Keratinocyte (primary cell): ENCODE measurements at regions not wholly inside any gene's neighbourhood (a gene's known extent, or its start where the extent isn't known, plus 50 kb on each side); places are given as distances from the start of the nearest gene placed in this dataset.

Source experiments
- DNase-seq: peaks from one replicate; pipeline ENCODE4 v3.0.0-alpha.2; 2011; ENCODE audit warnings: low read depth, missing footprints, low spot score
- FAIRE-seq: peaks from 2 replicates; lab custom pipeline; 2011; peaks lifted over from hg19 to GRCh38; lab: Jason Lieb, UNC
- H2AFZ ChIP-seq: 2 replicates; pipeline ENCODE4 v1.6.0; 2012; ENCODE audit warnings: low read length, control low read depth, inconsistent platforms; ENCODE audit not compliant: control insufficient read depth
- H3K27ac ChIP-seq: 2 replicates; pipeline ENCODE4 v1.5.1; 2011; ENCODE audit warnings: low read length; ENCODE audit not compliant: control insufficient read depth, insufficient read depth
- H3K27me3 ChIP-seq: 3 replicates; pipeline ENCODE4 v1.6.0; 2011; ENCODE audit warnings: low read length; ENCODE audit not compliant: control insufficient read depth, insufficient read depth; ENCODE audit errors: extremely low read depth
- H3K36me3 ChIP-seq, 2 experiments: 2 replicates in 1 of 2; 3 replicates in 1 of 2; pipeline ENCODE4 v1.5.1; 2011; ENCODE audit warnings: low read length in 2 of 2, mild to moderate bottlenecking in 1 of 2; ENCODE audit not compliant: control insufficient read depth in 2 of 2, insufficient read depth in 2 of 2; ENCODE audit errors: extremely low read depth in 1 of 2
- H3K4me1 ChIP-seq: 3 replicates; pipeline ENCODE4 v1.5.1; 2011; ENCODE audit warnings: low read length; ENCODE audit not compliant: control insufficient read depth, insufficient read depth; ENCODE audit errors: extremely low read depth
- H3K4me2 ChIP-seq: 3 replicates; pipeline ENCODE4 v1.6.0; 2011; ENCODE audit warnings: low read depth, low read length; ENCODE audit not compliant: control insufficient read depth, insufficient read depth; ENCODE audit errors: extremely low read depth
- H3K4me3 ChIP-seq, 3 experiments: fragments of 200-600 bp in 1 of 3; sonication (generic) in 1 of 3; 2 replicates in 2 of 3; 3 replicates in 1 of 3; pipeline ENCODE4 v1.5.1; 2011 to 2016; ENCODE audit warnings: low read length in 3 of 3, mild to moderate bottlenecking in 3 of 3, control low read depth in 2 of 3, inconsistent platforms in 1 of 3, low read depth in 1 of 3, mixed read lengths in 1 of 3, mixed run types in 1 of 3, moderate library complexity in 1 of 3; ENCODE audit not compliant: control insufficient read depth in 2 of 3, insufficient read depth in 2 of 3; ENCODE audit errors: extremely low read depth in 1 of 3
- H3K79me2 ChIP-seq: 2 replicates; pipeline ENCODE4 v1.6.0; 2012; ENCODE audit warnings: low read length; ENCODE audit not compliant: control insufficient read depth, insufficient read depth
- H3K9ac ChIP-seq: 3 replicates; pipeline ENCODE4 v1.6.0; 2011; ENCODE audit warnings: low read length; ENCODE audit not compliant: control insufficient read depth, insufficient read depth; ENCODE audit errors: extremely low read depth
- H3K9me1 ChIP-seq: 3 replicates; pipeline ENCODE4 v1.6.0; 2011; ENCODE audit warnings: low read length; ENCODE audit not compliant: control insufficient read depth, insufficient read depth; ENCODE audit errors: extremely low read depth
- H3K9me3 ChIP-seq: 2 replicates; pipeline ENCODE4 v1.5.1; 2012; ENCODE audit warnings: low read depth, low read length; ENCODE audit not compliant: control insufficient read depth
- H4K20me1 ChIP-seq: 3 replicates; pipeline ENCODE4 v1.6.0; 2011; ENCODE audit warnings: low read length; ENCODE audit not compliant: control insufficient read depth, insufficient read depth; ENCODE audit errors: extremely low read depth
- EZH2 ChIP-seq: IDR thresholded peaks from one replicate; pipeline ENCODE4 v1.6.1; 2012; ENCODE audit warnings: inconsistent platforms, mild to moderate bottlenecking, low read length, moderate library complexity
- dilution Hi-C: fragments of 300-500 bp; cut with MboI; formaldehyde crosslinking; loops from one replicate; pipeline ENCODE4 v1.7.0; 2020; ENCODE audit warnings: low sequenced_read_pairs; ENCODE audit not compliant: extremely low pct_ligation_motif_present
- TF ChIP-seq, protein P1 (sequence below), 3 experiments: IDR thresholded peaks in 1 of 3; conservative IDR thresholded peaks in 1 of 3; optimal IDR thresholded peaks in 1 of 3; 2 replicates in 2 of 3; 3 replicates in 1 of 3; pipeline versions ENCODE3 to v1.5.1; 2011; ENCODE audit warnings: low read length in 3 of 3, mild to moderate bottlenecking in 3 of 3, moderate library complexity in 2 of 3, control low read depth in 1 of 3, inconsistent platforms in 1 of 3; ENCODE audit not compliant: insufficient read depth in 2 of 3; ENCODE audit errors: extremely low read depth in 1 of 3

DNA sequence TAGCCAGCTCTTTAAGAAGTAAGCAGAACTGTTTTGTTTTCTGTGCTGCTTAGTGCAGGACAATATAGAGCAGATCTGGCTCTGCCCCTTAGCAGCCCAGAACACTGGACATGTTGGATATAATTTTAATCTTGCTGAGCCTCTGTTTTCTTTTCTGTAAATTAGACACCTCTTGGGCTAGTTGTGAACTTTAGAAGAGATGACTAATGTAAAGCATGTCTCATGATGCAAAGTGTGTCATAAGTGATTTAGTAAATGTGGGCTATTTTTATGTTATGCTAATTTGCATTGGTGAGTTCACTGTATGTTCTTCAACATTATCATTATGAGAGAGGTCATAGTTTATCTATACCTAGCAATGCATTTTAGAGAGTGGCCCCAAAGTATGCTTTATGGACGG, 156.1 kb upstream of the ADAMTSL1 start:
- DNase-seq (no peak), FAIRE-seq (no peak)
- Histone ChIP-seq H2AFZ (no peak overlapping the region), H3K27me3 (no peaks in the 10 kb centered on the region), H3K4me1 (no peaks in the 10 kb centered on the region), H3K27ac (no peak overlapping the region), H3K36me3 (no peaks in the 10 kb centered on the region), H3K9me1 (no peaks in the 10 kb centered on the region), H3K4me2 (no peak overlapping the region), H3K9me3 (no peaks in the 10 kb centered on the region), H3K79me2 (no peaks in the 10 kb centered on the region), H3K4me3 (no peak overlapping the region), H4K20me1 (no peaks in the 10 kb centered on the region), H3K9ac (no peak overlapping the region)
- no peak for TF ChIP-seq EZH2
- TF ChIP-seq, protein P1, sequence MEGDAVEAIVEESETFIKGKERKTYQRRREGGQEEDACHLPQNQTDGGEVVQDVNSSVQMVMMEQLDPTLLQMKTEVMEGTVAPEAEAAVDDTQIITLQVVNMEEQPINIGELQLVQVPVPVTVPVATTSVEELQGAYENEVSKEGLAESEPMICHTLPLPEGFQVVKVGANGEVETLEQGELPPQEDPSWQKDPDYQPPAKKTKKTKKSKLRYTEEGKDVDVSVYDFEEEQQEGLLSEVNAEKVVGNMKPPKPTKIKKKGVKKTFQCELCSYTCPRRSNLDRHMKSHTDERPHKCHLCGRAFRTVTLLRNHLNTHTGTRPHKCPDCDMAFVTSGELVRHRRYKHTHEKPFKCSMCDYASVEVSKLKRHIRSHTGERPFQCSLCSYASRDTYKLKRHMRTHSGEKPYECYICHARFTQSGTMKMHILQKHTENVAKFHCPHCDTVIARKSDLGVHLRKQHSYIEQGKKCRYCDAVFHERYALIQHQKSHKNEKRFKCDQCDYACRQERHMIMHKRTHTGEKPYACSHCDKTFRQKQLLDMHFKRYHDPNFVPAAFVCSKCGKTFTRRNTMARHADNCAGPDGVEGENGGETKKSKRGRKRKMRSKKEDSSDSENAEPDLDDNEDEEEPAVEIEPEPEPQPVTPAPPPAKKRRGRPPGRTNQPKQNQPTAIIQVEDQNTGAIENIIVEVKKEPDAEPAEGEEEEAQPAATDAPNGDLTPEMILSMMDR (optimal IDR thresholded peaks at IDR 0.05 in 1 of 3, IDR thresholded peaks at IDR 0.05 in 1 of 3, conservative IDR thresholded peaks at IDR 0.05 in 1 of 3; ENCODE audit: extremely low read depth in 1 of 3, insufficient read depth in 2 of 3, low read length in 3 of 3) = no peak
- dilution Hi-C loops = no loop called here

DNA sequence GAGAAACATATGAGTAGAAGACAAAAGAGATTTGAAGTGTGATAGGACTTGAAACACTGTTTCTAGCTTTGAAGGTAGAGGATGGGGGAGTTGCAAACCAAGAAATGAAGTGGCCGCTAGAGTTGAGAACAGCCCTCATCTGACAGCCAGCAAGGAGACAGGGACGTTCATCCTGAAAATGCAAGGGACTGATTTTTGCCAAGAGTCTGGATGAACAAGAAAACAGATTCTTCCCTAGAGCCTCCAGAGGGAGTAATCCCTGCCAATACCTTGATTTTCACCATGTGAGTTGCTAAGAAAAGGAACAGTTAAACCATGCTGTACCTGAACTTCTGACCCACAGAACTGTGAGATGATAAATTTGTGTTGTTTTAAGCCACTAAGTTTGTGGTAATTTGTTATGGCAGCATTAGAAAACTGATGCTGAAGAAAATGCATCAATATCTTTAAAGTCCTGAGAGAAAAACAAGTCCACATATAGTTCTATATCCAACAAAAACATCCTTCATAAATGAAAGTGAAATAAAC, 154.0 kb upstream of the ADAMTSL1 start:
- Histone ChIP-seq H3K27ac (no peak overlapping the region), H3K9me3 (no peaks in the 10 kb centered on the region), H4K20me1 (no peaks in the 10 kb centered on the region), H3K4me2 (no peak overlapping the region), H3K4me1 (no peaks in the 10 kb centered on the region), H3K9ac (no peak overlapping the region), H3K27me3 (no peaks in the 10 kb centered on the region), H3K9me1 (no peaks in the 10 kb centered on the region), H3K36me3 (no peaks in the 10 kb centered on the region), H2AFZ (no peak overlapping the region), H3K79me2 (no peaks in the 10 kb centered on the region), H3K4me3 (no peak overlapping the region)
- dilution Hi-C loops = no loop called here
- FAIRE-seq = no peak
- TF ChIP-seq EZH2 = no peak
- TF ChIP-seq, protein P1 (optimal IDR thresholded peaks at IDR 0.05 in 1 of 3, IDR thresholded peaks at IDR 0.05 in 1 of 3, conservative IDR thresholded peaks at IDR 0.05 in 1 of 3; ENCODE audit: extremely low read depth in 1 of 3, insufficient read depth in 2 of 3, low read length in 3 of 3) = no peak
- no peak for DNase-seq
